Immature natural killer cell (primary cell): ENCODE measurements at regions not wholly inside any gene's neighbourhood (a gene's known extent, or its start where the extent isn't known, plus 50 kb on each side); places are given as distances from the start of the nearest gene placed in this dataset.
"Not testable (repeated sequence)": the region's sequence is repeated elsewhere in the genome, so short reads cannot be mapped to it uniquely, and the experiment has no call there.

Source experiments
- DNase-seq, 3 donors: peaks; one replicate each; pipeline ENCODE4 v3.0.0; 2022; ENCODE audit warnings: mixed read lengths in 1 of 3
- H3K27ac Mint-ChIP-seq, 6 donors: one replicate each; pipeline ENCODE4 v1.8.0; 2020; ENCODE audit warnings: mixed read lengths in 6 of 6, mild to moderate bottlenecking in 5 of 6, inconsistent platforms in 4 of 6, moderate library complexity in 3 of 6
- H3K27me3 Mint-ChIP-seq, 3 donors: one replicate each; pipeline ENCODE4 v1.8.0; 2020 to 2021; ENCODE audit warnings: low read depth in 3 of 3, mild to moderate bottlenecking in 3 of 3, mixed read lengths in 3 of 3, moderate library complexity in 3 of 3, inconsistent platforms in 1 of 3
- H3K36me3 Mint-ChIP-seq, 3 donors: one replicate each; pipeline ENCODE4 v1.8.0; 2020; ENCODE audit warnings: mixed read lengths in 3 of 3, inconsistent platforms in 2 of 3, mild to moderate bottlenecking in 2 of 3
- H3K4me1 Mint-ChIP-seq, 2 donors: one replicate each; pipeline ENCODE4 v1.8.0; 2020; ENCODE audit warnings: inconsistent platforms in 2 of 2, mild to moderate bottlenecking in 2 of 2, mixed read lengths in 2 of 2, moderate library complexity in 1 of 2
- H3K4me3 Mint-ChIP-seq, 5 donors: one replicate each; pipeline ENCODE4 v1.8.0; 2020; ENCODE audit warnings: mild to moderate bottlenecking in 5 of 5, mixed read lengths in 5 of 5, inconsistent platforms in 3 of 5, moderate library complexity in 3 of 5
- H3K9me3 Mint-ChIP-seq, 6 donors: one replicate each; pipeline ENCODE4 v1.8.0; 2020; ENCODE audit warnings: mild to moderate bottlenecking in 6 of 6, mixed read lengths in 6 of 6, inconsistent platforms in 4 of 6, moderate library complexity in 3 of 6

- Mint-ChIP-seq H3K9me3 (peaks cover 0 to 5% (median under 1%) of the 10 kb centered on the region in 6 donors), H3K4me1 (no peaks in the 10 kb centered on the region), H3K36me3 (no peaks in the 10 kb centered on the region), H3K4me3 (no peak overlapping the region), H3K27me3 (no peaks in the 10 kb centered on the region), H3K27ac (no peak overlapping the region)
- DNase-seq = no peak
Observed at GRCh38 chr4:141462361-141462760, 174.0 kb upstream of the IL15 start.

- no peak for DNase-seq
- Mint-ChIP-seq H3K27ac (no peak overlapping the region), H3K4me1 (no peaks in the 10 kb centered on the region), H3K9me3 (peaks cover 0 to 5% (median 1%) of the 10 kb centered on the region in 6 donors), H3K4me3 (no peak overlapping the region), H3K36me3 (no peaks in the 10 kb centered on the region), H3K27me3 (no peaks in the 10 kb centered on the region)
Observed at GRCh38 chr4:141463678-141464077, 172.7 kb upstream of the IL15 start.

DNA sequence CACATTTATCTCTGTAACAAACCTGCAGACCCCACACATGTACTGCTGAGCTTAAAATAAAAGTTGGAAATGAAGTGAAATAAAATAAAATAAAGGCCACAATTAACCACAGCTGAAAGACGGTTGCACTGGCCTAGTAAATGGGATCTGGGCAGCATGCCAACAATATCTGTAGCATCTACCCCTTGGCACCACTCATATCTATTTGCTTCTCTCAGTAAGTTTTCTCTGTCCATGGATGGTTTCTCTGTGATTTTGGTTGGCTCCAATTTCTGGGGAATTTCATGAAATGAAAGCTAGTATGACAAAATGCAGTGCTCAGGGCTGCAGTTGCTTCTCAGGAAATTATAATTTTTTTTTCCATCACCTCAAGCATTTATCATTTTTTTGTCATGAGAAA lies 172.0 kb upstream of the IL15 start:
- Mint-ChIP-seq H3K36me3 (no peaks in the 10 kb centered on the region), H3K4me3 (no peak overlapping the region), H3K9me3 (peaks cover 0 to 5% (median 1%) of the 10 kb centered on the region in 6 donors), H3K4me1 (no peaks in the 10 kb centered on the region), H3K27me3 (no peaks in the 10 kb centered on the region), H3K27ac (no peak overlapping the region)
- DNase-seq = no peak

GRCh38 chr4:141465171-141465570 lies 171.2 kb upstream of the IL15 start:
- Mint-ChIP-seq H3K27me3 (no peaks in the 10 kb centered on the region), H3K4me3 (no peak overlapping the region), H3K4me1 (no peaks in the 10 kb centered on the region), H3K27ac (no peak overlapping the region), H3K36me3 (no peaks in the 10 kb centered on the region), H3K9me3 (peaks cover 0 to 5% (median under 1%) of the 10 kb centered on the region in 6 donors)
- DNase-seq = no peak

DNA sequence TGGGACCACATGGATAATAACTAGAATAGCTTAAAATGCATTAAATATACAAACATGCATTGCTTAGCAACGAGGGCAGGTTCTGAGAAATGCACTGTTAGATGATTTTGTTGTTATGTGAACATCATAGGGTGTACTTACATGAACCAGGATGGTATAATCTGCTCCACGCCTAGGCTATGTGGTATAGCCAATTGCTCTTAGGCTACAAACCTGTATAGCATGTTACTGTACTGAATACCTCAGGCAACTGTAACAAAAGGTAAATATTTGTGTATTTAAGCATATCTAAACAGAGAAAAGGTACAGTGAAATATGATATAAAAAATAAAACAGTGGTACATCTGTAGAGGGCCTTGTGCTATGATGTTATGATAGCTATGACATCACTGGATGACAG lies 169.2 kb upstream of the IL15 start:
- Mint-ChIP-seq H3K27me3 (no peaks in the 10 kb centered on the region), H3K4me1 (no peaks in the 10 kb centered on the region), H3K36me3 (no peaks in the 10 kb centered on the region), H3K4me3 (no peak overlapping the region), H3K27ac (no peak overlapping the region), H3K9me3 (peaks cover 0 to 5% (median 0%) of the 10 kb centered on the region in 6 donors)
- no peak for DNase-seq

GRCh38 chr4:141469392-141469791 lies 167.0 kb upstream of the IL15 start:
- Mint-ChIP-seq H3K27me3 (no peaks in the 10 kb centered on the region), H3K4me1 (no peaks in the 10 kb centered on the region), H3K36me3 (no peaks in the 10 kb centered on the region), H3K27ac (no peak overlapping the region), H3K9me3 (peaks cover 0 to 6% (median 0%) of the 10 kb centered on the region in 6 donors), H3K4me3 (no peak overlapping the region)
- DNase-seq = no peak

DNA sequence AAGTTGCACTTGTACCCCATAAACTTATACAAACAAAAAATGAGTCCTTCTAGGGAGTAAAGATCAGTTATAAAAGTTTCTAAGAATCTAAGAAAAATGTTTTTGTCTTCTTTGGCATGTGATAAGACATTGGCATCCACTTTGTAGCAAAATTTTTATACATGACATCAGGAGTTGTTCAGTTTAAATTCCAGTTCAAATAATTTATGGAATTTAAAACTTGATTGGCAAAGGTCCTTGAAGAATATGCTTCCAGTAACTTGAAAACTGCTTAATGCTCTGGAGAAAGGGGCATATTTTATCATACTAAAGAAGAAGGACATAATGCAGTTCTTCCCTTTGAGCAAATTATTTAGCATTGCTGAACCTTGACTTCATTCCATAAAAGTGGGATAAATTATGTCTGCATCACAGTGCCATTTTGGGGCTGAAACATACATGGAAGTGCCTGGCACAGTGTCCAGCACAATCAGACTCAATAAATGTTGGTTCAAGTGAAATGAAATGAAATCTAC lies 163.3 kb upstream of the IL15 start:
- Mint-ChIP-seq H3K27ac (no peak overlapping the region), H3K36me3 (peaks cover 0 to 2% (median 0%) of the 10 kb centered on the region in 3 donors), H3K4me1 (no peaks in the 10 kb centered on the region), H3K4me3 (no peak overlapping the region), H3K27me3 (no peaks in the 10 kb centered on the region), H3K9me3 (peaks cover 0 to 4% (median 0%) of the 10 kb centered on the region in 6 donors)
- DNase-seq = no peak

GRCh38 chr4:141473952-141474351 lies 162.4 kb upstream of the IL15 start:
- Mint-ChIP-seq H3K4me3 (no peak overlapping the region), H3K36me3 (peaks cover 0 to 2% (median 0%) of the 10 kb centered on the region in 3 donors), H3K27me3 (no peaks in the 10 kb centered on the region), H3K4me1 (no peaks in the 10 kb centered on the region), H3K9me3 (peaks cover 0 to 3% (median 0%) of the 10 kb centered on the region in 6 donors), H3K27ac (no peak overlapping the region)
- no peak for DNase-seq

DNA sequence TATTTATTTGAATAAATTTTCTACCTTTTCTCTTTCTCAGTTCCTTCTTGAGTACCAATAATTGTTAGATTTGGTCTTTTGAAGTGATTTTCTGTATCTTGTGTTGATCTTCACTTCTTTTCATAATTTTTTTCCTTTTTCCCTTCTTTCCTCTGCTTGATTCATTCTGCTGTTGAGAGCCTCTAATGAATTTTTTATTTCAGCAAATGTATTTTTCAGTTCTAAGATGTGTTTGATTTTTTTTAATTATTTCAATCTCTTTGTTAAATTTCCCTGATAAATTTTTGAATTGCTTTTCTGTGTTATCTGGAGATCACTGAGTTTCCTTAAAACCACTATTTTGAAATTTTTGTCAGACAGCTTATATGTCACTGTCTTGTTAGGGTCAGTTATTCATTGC lies 155.4 kb upstream of the IL15 start:
- Mint-ChIP-seq H3K4me3 (no peak overlapping the region), H3K27me3 (peaks cover 5 to 6% (median 6%) of the 10 kb centered on the region in 3 donors), H3K4me1 (peaks cover 5 to 7% of the 10 kb centered on the region in 2 donors), H3K36me3 (peaks cover 0 to 8% (median 2%) of the 10 kb centered on the region in 3 donors), H3K27ac (no peak overlapping the region), H3K9me3 (peaks cover 21 to 47% (median 38%) of the 10 kb centered on the region in 6 donors)
- no peak for DNase-seq

DNA sequence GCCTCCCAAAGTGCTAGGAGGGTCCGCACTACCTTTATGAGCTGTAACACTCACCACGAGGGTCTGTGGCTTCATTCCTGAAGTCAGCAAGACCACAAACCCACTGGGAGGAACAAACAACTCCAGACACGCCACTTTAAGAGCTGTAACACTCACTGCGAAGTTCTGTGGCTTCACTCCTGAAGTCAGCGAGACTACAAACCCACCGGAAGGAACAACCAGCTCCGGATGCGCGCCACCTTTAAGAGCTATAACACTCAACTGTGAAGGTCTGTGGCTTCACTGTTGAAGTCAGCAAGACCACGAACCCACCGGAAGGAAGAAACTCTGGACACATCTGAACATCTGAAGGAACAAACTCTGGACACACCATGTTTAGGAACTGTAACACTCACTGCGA lies 152.1 kb upstream of the IL15 start:
- DNase-seq = peak; percentile 46 to 59 (median 56)
- Mint-ChIP-seq H3K27ac (peak overlapping the region in 5 of 6 donors; percentile 66 to 81 (median 76)), H3K4me3 (peak overlapping the region; percentile 43 to 75 (median 60)), H3K9me3 (peaks cover 23 to 60% (median 44%) of the 10 kb centered on the region in 6 donors)
- not testable (repeated sequence) for H3K36me3 Mint-ChIP-seq, H3K27me3 Mint-ChIP-seq, H3K4me1 Mint-ChIP-seq

DNA sequence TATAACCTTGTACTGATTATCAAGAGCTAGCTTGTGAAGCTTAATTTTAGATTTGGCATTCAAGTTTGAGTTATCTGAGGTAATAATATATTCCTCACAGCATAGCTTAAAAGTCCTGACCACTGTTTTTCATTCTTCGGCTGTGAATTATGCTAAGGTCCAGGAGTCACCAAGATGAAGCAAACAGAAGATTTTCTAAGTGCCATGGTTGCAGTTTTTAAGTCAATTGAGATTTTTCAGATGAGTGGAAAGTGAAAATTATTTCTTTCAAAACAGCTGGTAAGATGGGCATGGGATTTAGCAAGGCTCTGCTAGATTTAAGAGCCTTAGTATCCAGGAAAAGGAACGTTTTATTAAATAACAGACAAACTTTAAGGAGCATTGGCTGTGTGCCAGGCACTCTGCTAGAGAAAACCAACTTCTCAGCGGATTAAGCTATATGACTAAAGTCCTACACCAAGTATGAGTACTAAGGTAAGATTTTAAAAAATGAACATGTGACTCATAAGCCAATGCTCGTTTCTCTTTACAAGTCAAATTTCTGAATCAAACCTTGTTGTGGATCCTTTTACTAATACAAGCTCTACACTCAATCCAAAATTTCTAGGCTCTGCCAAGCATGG lies 149.9 kb upstream of the IL15 start:
- Mint-ChIP-seq H3K4me3 (no peak overlapping the region), H3K27me3 (peaks cover 4 to 6% (median 6%) of the 10 kb centered on the region in 3 donors), H3K4me1 (peaks cover 5 to 7% of the 10 kb centered on the region in 2 donors), H3K27ac (no peak overlapping the region), H3K9me3 (peaks cover 4 to 40% (median 23%) of the 10 kb centered on the region in 6 donors), H3K36me3 (peaks cover 0 to 6% (median 0%) of the 10 kb centered on the region in 3 donors)
- DNase-seq = no peak

- Mint-ChIP-seq H3K36me3 (no peaks in the 10 kb centered on the region), H3K4me1 (peaks cover 0 to 13% of the 10 kb centered on the region in 2 donors), H3K27ac (no peak overlapping the region), H3K4me3 (no peak overlapping the region), H3K27me3 (peaks cover 0 to 3% (median 0%) of the 10 kb centered on the region in 3 donors), H3K9me3 (peaks cover 0 to 17% (median 1%) of the 10 kb centered on the region in 6 donors)
- DNase-seq = no peak
Observed at GRCh38 chr4:141497627-141498026, 138.8 kb upstream of the IL15 start.

- H3K36me3 Mint-ChIP-seq = no peaks in the 10 kb centered on the region
- H3K27ac Mint-ChIP-seq = no peak overlapping the region
- no peak overlapping the region for H3K4me3 Mint-ChIP-seq
- H3K9me3 Mint-ChIP-seq = peaks cover 0 to 16% (median 1%) of the 10 kb centered on the region in 6 donors
- H3K27me3 Mint-ChIP-seq = peaks cover 0 to 3% (median 2%) of the 10 kb centered on the region in 3 donors
- H3K4me1 Mint-ChIP-seq = peaks cover 0 to 3% of the 10 kb centered on the region in 2 donors
- DNase-seq = no peak
Observed at GRCh38 chr4:141499261-141499853, 137.0 kb upstream of the IL15 start.

- DNase-seq = no peak
- Mint-ChIP-seq H3K27me3 (peaks cover 0 to 3% (median 2%) of the 10 kb centered on the region in 3 donors), H3K36me3 (no peaks in the 10 kb centered on the region), H3K4me3 (no peak overlapping the region), H3K27ac (no peak overlapping the region), H3K4me1 (no peaks in the 10 kb centered on the region), H3K9me3 (peaks cover 0 to 6% (median 0%) of the 10 kb centered on the region in 6 donors)
Observed at GRCh38 chr4:141501395-141501794, 135.0 kb upstream of the IL15 start.
